Astrocyte (in vitro differentiated cells and primary cell): ENCODE measurements at regions not wholly inside any gene's neighbourhood (a gene's known extent, or its start where the extent isn't known, plus 50 kb on each side); places are given as distances from the start of the nearest gene placed in this dataset.

Experiments used
- DNase-seq: peaks from one replicate; pipeline ENCODE4 v3.0.0-alpha.2; 2010; ENCODE audit warnings: low read depth
- FAIRE-seq: peaks from 2 replicates; lab custom pipeline; 2011; peaks lifted over from hg19 to GRCh38; lab: Jason Lieb, UNC
- H2AFZ ChIP-seq: 2 replicates; pipeline ENCODE4 v1.6.0; 2012; ENCODE audit warnings: low read depth, low read length, inconsistent platforms
- H3K27ac ChIP-seq: 2 replicates; pipeline ENCODE4 v1.5.1; 2011; ENCODE audit warnings: low read depth, low read length, inconsistent platforms
- H3K27me3 ChIP-seq: 2 replicates; pipeline ENCODE4 v1.6.0; 2011; ENCODE audit warnings: low read length, inconsistent platforms; ENCODE audit not compliant: insufficient read depth
- H3K36me3 ChIP-seq: 2 replicates; pipeline ENCODE4 v1.5.1; 2011; ENCODE audit warnings: low read length, inconsistent platforms; ENCODE audit not compliant: insufficient read depth
- H3K4me1 ChIP-seq: 2 replicates; pipeline ENCODE4 v1.5.1; 2011; ENCODE audit warnings: low read length, inconsistent platforms; ENCODE audit not compliant: insufficient read depth
- H3K4me2 ChIP-seq: 2 replicates; pipeline ENCODE4 v1.6.0; 2012; ENCODE audit warnings: low read length, inconsistent platforms
- H3K4me3 ChIP-seq: 2 replicates; pipeline ENCODE4 v1.5.1; 2011; ENCODE audit warnings: low read depth, mild to moderate bottlenecking, low read length, inconsistent platforms; ENCODE audit not compliant: insufficient read depth
- H3K79me2 ChIP-seq: 2 replicates; pipeline ENCODE4 v1.6.0; 2012; ENCODE audit warnings: mild to moderate bottlenecking, low read length, inconsistent platforms; ENCODE audit not compliant: insufficient read depth
- H3K9ac ChIP-seq: 2 replicates; pipeline ENCODE4 v1.6.0; 2012; ENCODE audit warnings: mild to moderate bottlenecking, low read length, inconsistent platforms
- H3K9me3 ChIP-seq: 2 replicates; pipeline ENCODE4 v1.5.1; 2012; ENCODE audit warnings: low read depth, mild to moderate bottlenecking, low read length, inconsistent platforms; ENCODE audit not compliant: insufficient read depth
- H4K20me1 ChIP-seq: 2 replicates; pipeline ENCODE4 v1.6.0; 2012; ENCODE audit warnings: low read length, inconsistent platforms; ENCODE audit not compliant: insufficient read depth
- H3K27ac Mint-ChIP-seq: one replicate; pipeline ENCODE4 v1.8.0; 2021; ENCODE audit warnings: mild to moderate bottlenecking, mixed read lengths; ENCODE audit not compliant: unreplicated experiment
- H3K27me3 Mint-ChIP-seq: one replicate; pipeline ENCODE4 v1.8.0; 2021; ENCODE audit warnings: low read depth, mixed read lengths; ENCODE audit not compliant: unreplicated experiment
- H3K36me3 Mint-ChIP-seq: one replicate; pipeline ENCODE4 v1.8.0; 2021; ENCODE audit warnings: low read depth, mixed read lengths; ENCODE audit not compliant: unreplicated experiment
- H3K4me1 Mint-ChIP-seq: one replicate; pipeline ENCODE4 v1.8.0; 2021; ENCODE audit warnings: low read depth, mixed read lengths; ENCODE audit not compliant: unreplicated experiment
- H3K4me3 Mint-ChIP-seq: one replicate; pipeline ENCODE4 v1.8.0; 2021; ENCODE audit warnings: mild to moderate bottlenecking, moderate library complexity, mixed read lengths; ENCODE audit not compliant: unreplicated experiment
- H3K9me3 Mint-ChIP-seq: one replicate; pipeline ENCODE4 v1.8.0; 2021; ENCODE audit warnings: mild to moderate bottlenecking, mixed read lengths; ENCODE audit not compliant: unreplicated experiment
- EZH2 ChIP-seq: IDR thresholded peaks from 2 replicates; pipeline ENCODE4 v1.6.1; 2012; ENCODE audit warnings: mild to moderate bottlenecking, low read length, inconsistent platforms; ENCODE audit not compliant: insufficient read depth
- TF ChIP-seq, protein P1 (sequence below): IDR thresholded peaks from 2 replicates; pipeline ENCODE4 v1.5.1; 2011; ENCODE audit warnings: low read depth, mild to moderate bottlenecking, inconsistent platforms, low read length, moderate library complexity; ENCODE audit not compliant: insufficient read depth

GRCh38 chr4:176953021-176953420 is 160.3 kb upstream of the VEGFC start:
- Histone ChIP-seq H3K9ac (no peak overlapping the region), H3K27ac (no peak overlapping the region), H2AFZ (no peak overlapping the region), H3K27me3 (no peaks in the 10 kb centered on the region), H3K4me2 (no peak overlapping the region), H3K36me3 (no peaks in the 10 kb centered on the region), H3K4me3 (no peak overlapping the region), H3K79me2 (no peaks in the 10 kb centered on the region), H3K4me1 (no peaks in the 10 kb centered on the region), H4K20me1 (no peaks in the 10 kb centered on the region), H3K9me3 (peaks cover 7% of the 10 kb centered on the region)
- Mint-ChIP-seq H3K27ac (no peak overlapping the region), H3K4me3 (no peak overlapping the region), H3K4me1 (peaks cover 7% of the 10 kb centered on the region), H3K9me3 (peaks cover 7% of the 10 kb centered on the region), H3K36me3 (peaks cover 2% of the 10 kb centered on the region), H3K27me3 (no peaks in the 10 kb centered on the region)
- FAIRE-seq = no peak
- no peak for DNase-seq
- no peak for TF ChIP-seq EZH2
- TF ChIP-seq, protein P1, sequence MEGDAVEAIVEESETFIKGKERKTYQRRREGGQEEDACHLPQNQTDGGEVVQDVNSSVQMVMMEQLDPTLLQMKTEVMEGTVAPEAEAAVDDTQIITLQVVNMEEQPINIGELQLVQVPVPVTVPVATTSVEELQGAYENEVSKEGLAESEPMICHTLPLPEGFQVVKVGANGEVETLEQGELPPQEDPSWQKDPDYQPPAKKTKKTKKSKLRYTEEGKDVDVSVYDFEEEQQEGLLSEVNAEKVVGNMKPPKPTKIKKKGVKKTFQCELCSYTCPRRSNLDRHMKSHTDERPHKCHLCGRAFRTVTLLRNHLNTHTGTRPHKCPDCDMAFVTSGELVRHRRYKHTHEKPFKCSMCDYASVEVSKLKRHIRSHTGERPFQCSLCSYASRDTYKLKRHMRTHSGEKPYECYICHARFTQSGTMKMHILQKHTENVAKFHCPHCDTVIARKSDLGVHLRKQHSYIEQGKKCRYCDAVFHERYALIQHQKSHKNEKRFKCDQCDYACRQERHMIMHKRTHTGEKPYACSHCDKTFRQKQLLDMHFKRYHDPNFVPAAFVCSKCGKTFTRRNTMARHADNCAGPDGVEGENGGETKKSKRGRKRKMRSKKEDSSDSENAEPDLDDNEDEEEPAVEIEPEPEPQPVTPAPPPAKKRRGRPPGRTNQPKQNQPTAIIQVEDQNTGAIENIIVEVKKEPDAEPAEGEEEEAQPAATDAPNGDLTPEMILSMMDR = no peak

GRCh38 chr4:176957353-176958118 is 164.8 kb upstream of the VEGFC start:
- Mint-ChIP-seq H3K27me3 (no peaks in the 10 kb centered on the region), H3K27ac (no peak overlapping the region), H3K4me3 (no peak overlapping the region), H3K4me1 (peaks cover 7% of the 10 kb centered on the region), H3K9me3 (peaks cover 7% of the 10 kb centered on the region), H3K36me3 (peaks cover 2% of the 10 kb centered on the region)
- TF ChIP-seq, protein P1 = no peak
- no peak for TF ChIP-seq EZH2
- H3K9me3 ChIP-seq = peaks cover 7% of the 10 kb centered on the region
- no peak overlapping the region for H3K9ac ChIP-seq
- H2AFZ ChIP-seq = no peak overlapping the region
- FAIRE-seq (no peak), DNase-seq (no peak)
- no peak overlapping the region for H3K4me3 ChIP-seq
- H4K20me1 ChIP-seq = no peaks in the 10 kb centered on the region
- no peak overlapping the region for H3K4me2 ChIP-seq
- no peaks in the 10 kb centered on the region for H3K36me3 ChIP-seq
- H3K27ac ChIP-seq = no peak overlapping the region
- H3K27me3 ChIP-seq = no peaks in the 10 kb centered on the region
- H3K79me2 ChIP-seq = no peaks in the 10 kb centered on the region
- H3K4me1 ChIP-seq = no peaks in the 10 kb centered on the region

GRCh38 chr4:176959980-176960379 is 167.3 kb upstream of the VEGFC start:
- H3K27ac Mint-ChIP-seq = no peak overlapping the region
- no peak overlapping the region for H3K9ac ChIP-seq
- H4K20me1 ChIP-seq = no peaks in the 10 kb centered on the region
- no peak overlapping the region for H3K4me3 Mint-ChIP-seq
- no peak overlapping the region for H3K27ac ChIP-seq
- H2AFZ ChIP-seq = no peak overlapping the region
- H3K4me1 ChIP-seq = no peaks in the 10 kb centered on the region
- peaks cover 7% of the 10 kb centered on the region for H3K4me1 Mint-ChIP-seq
- peaks cover 6% of the 10 kb centered on the region for H3K9me3 ChIP-seq
- no peak for DNase-seq
- H3K27me3 ChIP-seq = no peaks in the 10 kb centered on the region
- H3K9me3 Mint-ChIP-seq = peaks cover 4% of the 10 kb centered on the region
- no peaks in the 10 kb centered on the region for H3K36me3 ChIP-seq
- H3K4me3 ChIP-seq = no peak overlapping the region
- no peaks in the 10 kb centered on the region for H3K36me3 Mint-ChIP-seq
- H3K27me3 Mint-ChIP-seq = no peaks in the 10 kb centered on the region
- H3K79me2 ChIP-seq = no peaks in the 10 kb centered on the region
- TF ChIP-seq, protein P1 = no peak
- TF ChIP-seq EZH2 = no peak
- no peak for FAIRE-seq
- H3K4me2 ChIP-seq = no peak overlapping the region
